Fibroblast of skin of left biceps (primary cell): ENCODE measurements at regions not wholly inside any gene's neighbourhood (a gene's known extent, or its start where the extent isn't known, plus 50 kb on each side); places are given as distances from the start of the nearest gene placed in this dataset.

ENCODE experiments used
- DNase-seq, 2 experiments: peaks; one replicate each; pipeline ENCODE4 v3.0.0-alpha.2; 2013; ENCODE audit warnings: low read depth in 2 of 2

DNA sequence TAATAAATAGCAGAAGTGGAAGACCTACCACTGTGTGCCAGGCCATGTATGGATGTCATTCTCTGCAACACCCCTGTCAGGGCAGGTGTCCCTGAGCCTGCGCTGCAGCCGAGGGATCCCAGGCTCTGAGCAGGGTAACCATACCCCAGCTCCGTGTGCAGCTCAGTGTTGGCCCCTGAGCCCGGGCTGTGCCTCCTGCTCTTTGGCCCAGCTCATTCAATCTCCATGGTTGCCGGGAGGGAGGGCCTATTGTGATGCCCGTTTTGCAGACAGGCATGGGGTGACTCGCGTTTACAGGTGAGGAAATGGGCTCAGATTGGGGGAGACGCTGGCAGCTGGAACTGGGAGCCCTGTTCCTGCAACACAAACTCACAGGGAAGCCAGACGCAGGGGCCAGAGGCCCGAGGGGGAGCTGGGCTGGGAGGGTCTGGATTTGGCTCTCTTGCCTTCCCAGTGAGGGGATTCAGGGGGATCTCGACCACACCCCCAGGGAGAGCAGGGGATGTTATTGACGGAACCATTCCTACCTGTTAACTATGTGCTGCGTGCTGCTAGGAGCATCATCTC, 190.5 kb downstream of the IRF8 start:
- DNase-seq: no peak

DNA sequence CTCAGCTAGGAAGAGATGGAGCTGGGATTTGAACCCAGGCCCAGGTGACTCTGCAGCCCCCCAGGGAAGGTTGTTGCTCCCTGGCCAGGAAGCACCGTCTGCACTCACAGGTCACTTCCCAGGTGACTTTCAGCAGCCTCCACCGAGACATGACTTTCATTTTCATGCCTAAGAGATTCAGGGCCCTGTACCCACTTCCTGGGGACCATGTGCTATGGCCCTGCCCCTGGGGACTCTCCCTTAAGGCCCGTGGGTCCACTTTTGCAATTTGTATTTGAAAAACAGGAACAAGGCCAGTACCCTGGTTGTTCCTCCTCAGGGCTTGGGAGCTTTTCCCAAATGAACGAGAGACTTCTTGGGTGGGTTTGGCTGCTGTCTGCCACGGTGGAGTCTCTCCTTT, 191.0 kb downstream of the IRF8 start:
- no peak for DNase-seq

DNA sequence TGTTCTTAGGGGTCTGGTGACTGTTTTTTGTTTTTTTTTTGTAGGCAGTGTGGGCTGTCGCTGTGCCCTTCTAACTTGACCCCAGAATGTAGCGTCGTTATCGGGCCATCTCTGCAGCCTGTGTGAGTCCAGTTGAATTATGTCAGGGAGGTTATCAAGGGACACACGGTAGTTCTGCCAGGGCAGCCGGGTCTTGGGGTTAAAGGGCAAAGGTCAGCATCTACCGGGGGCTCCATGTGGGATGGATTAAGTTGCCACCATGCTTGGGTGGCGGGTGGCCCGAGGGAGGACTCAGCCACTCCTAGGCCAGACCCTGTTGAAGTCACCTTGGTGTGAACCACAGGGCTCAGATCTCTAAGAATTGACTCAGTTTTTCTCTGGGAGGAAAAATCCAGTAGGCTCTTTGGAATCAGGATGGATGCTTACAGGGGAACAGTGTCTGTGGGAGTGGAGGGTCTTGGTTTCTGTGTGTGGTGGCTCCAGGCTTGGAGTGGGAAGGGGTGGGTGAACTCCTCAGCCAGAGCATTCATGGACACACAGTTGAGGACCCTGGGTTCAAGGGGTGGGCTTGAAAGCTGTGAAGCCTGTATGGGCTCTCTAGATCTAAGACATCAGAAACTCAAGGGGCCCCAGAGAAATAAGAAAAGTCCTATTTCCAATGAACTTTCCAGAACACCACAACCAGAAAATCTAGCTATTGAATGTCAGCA, 191.7 kb downstream of the IRF8 start:
- DNase-seq: no peak

DNA sequence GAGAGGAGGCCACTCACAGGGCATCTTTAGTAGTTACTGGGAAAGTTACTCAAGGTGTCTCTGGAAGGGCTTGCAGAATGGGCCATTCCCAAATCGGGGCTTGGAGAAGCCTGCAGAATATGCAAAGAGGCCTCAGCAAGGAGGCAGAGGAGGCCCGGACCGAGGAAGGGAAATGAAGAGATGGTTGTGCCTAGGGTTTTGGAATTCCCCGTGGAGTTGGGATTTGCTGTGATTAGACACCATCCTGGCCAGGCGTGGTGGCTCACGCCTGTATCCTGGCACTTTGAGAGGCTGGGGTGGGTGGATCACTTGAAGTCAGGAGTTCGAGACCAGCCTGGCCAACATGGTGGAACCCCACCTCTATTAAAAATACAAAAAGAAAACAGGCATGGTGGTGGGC, 193.0 kb downstream of the IRF8 start:
- no peak for DNase-seq

DNA sequence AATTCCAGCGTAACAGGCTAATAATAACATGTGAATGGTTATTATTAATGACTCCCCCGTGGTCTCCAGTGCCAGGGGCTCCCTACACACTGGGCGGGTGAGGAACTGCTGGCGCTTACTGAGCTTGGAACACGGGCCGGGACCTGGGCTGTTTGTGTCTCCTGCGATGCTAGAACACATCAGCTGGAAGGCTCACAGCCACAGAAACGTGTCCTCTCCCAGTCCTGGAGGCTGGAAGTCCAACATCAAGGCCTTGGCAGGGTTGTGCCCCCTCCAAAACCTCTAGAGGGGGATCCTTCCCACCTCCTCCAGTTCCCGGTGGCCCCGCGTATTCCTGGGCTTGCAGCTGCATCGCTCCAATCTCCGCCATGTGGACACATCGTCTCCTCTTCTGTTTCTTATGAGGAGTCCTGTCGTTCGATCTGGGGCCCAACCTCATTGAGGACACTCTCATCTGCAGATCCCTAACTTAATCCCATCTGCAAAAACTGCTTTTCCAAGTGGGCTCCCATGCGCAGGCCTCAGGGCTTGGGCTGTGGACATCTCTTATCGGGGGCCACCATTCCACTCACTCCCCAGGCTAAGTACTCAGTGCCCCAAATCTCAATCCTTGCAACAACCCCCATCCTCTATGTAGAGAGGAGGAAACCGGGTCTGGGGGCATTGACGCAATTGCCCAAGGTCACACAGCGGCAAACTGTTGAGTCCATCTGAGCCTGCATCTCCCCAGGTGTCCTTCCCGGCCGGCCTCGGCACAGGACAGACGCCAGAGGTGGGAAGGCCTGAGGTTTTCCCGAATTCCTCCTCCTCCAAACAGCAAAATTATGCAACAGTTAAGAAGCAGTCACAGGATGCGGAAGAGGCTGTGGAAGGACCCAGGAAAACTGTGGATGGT, 193.9 kb downstream of the IRF8 start:
- no peak for DNase-seq

DNA sequence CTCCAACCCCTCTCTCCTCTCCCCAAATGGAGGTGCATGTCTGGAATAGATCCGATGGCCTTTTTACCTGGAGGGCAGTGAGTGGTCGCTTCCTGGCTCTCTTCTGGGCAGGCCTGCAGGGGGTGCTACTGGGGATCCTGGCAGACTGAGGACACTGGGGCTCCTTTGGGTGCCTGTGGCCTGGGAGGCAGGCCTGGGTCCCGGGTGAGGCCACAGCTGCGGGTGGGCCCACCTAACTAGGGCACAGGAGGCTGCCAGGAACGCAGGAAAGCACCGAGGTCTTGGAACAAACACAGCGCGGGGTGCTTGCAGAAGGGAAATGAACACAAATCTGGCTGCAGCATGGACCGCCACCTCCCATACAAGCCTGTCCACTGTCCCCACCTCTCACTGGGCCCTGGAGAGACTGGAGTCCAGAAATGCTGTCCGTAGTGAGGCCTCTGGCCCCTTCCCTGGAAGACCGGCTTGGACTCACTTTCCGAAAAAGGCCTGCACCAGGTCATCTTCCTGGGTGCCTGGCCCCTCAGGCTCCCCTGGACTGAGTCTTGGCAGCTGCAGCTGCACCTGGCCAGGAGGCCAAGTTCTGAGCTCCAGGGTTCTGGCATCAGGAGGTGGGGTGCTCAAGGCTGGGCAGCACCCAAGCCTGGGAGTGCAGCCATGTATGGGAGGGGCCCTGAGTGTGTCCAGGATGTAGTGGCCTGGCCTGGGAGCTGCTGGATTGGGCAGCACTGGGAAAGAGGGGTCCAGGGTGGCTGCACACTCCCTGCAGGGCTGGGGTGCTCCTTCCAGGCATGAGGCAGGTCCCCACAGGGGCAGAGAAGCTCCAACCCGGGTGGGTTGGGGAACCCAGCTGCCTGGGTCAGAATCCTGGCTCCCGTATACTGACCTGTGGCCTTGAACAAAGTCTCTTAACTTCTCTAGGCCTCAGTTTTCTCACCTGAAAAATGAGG, 195.1 kb downstream of the IRF8 start:
- no peak for DNase-seq

DNA sequence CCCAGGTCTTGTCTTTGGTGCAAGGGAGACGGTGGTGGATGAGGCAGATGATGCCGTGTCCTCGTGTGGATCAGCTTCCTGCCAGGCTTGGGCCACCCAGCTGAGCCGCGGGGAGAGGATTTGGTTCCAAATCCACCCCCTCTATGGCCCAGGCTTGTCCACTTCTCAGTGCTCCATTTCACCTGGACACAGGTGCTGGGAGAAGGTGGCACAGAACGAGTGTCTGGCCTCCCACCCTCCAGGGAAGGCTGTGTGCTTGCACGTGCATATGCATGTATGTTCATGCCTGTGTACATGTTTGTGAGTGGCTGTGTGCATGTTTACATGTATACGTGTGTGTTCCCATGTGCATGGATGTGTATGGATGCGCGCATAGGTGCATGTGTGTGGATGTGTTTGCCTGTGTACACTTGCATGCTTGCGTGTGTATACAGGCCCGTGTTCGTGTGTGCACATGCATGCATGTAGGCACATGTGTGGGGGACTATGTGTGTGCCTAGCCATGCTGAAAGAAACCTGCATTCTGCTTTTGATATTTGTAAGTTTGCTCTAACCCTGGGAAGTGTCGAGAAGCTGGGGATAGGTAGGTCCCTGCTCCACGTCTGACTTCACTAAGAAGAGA, 196.3 kb downstream of the IRF8 start:
- DNase-seq: no peak

DNA sequence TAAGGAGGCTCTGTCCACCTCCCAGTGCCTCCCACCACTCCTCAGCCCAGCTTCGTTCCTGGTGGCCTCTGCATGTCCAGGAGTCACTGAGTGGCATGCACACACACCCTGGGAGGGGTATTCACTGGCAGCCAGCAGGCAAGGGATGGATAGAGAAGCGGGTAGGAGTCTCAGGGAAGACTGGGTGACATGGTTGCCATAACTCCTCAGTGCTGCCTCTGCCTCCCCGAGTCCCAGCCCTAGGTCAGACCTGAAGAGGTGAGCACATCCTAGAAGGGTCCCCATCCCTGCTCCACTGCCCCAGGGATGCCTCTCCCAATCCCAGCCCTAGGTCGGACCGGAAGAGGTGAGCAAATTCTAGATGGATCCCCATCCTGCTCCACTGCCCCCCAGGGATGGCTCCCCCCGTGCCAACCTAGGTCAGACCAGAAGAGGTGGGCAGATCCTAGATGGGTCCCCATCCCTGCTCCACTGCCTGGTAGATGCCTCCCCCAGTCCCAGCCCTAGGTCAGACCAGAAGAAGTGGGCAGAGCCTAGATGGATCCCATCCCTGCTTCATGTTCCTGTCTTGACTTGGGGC, 197.0 kb downstream of the IRF8 start:
- DNase-seq: no peak

DNA sequence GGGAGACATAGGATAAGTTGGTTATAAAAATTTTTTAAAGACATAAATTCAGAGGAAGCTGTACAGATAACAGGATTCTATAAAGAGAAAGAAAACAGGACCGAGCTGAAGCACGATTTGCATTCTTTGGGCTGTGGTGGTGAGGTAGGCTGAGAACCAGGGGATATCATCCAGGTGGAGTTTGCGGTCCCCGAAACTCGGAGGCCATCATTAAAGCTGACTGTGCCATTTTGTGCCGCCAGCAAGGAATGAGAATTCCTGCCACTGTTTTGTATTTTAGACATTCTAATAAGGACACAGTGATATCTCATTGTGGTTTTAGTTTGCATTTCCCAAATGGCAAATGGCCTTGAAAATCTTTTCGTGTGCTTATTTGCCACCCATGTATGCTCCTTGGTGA, 197.9 kb downstream of the IRF8 start:
- DNase-seq: no peak

DNA sequence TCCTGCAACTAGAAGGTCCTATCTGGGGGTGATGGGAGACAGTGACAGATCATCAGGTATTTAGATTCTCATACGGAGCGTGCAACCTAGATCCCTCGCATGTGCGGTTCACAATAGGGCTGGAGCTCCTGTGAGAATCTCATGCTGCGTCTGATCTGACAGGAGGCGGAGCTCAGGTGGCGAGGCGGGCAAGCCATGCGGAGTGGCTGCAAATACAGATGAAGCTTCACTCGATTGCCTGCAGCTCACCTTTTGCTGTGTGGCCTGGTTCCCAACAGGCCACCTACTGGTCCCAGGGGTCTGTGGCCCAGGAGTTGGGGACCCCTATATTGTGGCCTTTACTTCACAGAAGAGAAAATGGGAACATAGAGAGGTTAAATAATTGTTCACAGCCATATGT, 200.4 kb downstream of the IRF8 start:
- DNase-seq: no peak

DNA sequence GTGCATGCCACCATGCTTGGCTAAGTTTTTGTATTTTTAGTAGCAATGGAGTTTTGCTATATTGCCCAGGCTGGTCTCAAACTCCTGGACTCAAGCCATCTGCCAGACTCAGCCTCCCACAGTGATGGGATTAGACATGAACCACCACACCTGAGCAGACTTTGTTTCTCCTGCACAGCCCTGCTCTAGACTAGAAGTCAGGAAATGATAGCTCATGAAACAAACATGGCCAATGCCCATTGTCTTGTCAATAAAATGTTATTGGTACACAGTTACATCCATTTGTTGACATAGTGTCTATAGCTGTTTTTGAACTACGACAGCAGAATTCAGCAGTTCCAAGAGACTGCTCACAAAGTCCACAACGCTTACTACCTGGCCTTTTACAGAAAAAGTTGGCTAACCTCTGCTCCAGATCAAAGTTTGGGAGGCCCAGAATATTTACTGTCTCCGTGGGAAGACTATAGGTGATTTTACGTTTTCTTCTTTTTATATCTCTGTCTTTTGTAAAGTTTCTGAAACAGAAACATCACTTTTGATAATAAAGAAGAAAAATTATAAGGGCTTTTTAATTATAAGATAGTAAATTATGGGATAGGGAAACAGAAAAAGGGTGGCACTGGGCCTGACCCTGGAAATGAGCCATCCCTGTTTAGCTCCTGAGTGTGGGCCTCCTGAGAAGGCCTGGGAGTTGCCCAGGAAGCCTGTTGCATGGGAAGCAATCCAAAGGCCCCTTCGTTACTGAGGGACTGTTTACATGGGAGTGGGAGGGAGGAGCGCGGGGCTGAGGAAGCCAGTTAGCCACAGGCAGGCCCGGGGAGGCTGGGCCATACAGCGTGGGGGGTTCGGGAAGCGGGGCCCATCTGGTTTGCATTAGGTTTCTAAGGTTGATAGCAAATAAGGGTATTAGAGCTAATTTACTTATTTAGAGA, 201.5 kb downstream of the IRF8 start:
- DNase-seq: peak; percentile 16 to 25

DNA sequence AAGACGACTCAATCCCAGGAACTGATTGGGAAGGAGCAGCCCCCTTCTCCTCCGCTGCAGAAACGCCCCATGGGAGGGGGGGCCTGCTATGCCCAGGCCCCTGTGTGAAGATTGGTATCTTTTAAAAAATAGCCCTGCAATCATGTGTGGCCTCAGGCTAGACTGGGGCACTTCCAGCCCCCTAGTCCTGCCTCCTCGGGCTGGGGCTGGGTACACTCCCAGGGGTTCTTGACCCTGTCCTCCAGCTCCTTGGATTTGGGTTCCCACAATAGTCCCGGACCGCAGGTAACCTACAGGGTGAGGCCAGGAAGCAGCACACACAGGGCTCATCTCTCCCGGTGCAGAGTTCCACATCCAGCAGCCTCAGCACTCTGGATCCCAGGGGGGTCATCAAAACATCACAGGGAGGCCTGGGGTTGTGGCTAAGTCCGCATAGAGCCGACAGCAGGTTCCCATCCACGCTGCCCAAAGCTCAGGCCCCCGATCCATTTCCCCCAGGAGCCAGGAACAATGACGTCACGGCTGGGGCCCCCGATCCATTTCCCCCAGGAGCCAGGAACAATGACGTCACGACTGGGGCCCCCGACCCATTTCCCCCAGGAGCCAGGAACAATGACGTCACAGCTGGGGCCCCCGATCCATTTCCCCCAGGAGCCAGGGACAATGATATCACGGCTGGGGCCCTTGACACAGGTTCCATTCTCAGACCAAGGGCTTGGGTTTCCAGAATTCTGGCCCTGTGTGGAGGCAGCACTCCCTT, 202.4 kb downstream of the IRF8 start:
- no peak for DNase-seq

DNA sequence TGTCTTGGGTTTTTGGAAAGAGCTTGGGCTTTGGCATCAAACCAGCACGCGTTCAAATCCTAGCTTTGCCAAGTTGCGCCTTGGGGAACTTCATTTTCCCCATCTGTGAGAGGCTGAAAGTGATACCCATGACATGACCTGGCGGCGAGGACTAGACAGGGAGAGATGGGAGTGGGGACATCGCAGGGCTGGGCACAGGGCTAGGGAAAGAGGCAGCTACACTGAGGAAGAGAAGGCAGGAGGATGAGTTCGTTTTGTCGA, 202.9 kb downstream of the IRF8 start:
- DNase-seq: no peak

DNA sequence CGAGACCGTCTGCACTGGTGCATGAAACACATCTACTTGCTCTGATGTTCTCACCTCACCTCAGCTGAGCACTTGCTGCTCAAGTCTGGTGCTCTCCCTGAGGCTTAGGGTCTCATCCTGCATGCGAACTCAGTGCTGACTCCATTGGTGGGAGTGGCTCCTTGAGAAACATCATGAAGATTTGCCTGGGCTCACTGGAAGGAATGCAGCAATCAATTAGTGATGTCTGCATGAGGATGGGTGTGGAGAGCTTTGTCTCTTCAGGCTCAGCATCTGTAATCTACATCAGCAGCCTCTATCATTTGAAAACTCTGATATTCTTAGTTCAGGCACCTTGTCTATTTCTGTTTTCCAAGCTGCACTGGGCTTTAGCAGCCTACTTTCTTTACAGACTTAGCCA, 204.4 kb downstream of the IRF8 start:
- DNase-seq: no peak

DNA sequence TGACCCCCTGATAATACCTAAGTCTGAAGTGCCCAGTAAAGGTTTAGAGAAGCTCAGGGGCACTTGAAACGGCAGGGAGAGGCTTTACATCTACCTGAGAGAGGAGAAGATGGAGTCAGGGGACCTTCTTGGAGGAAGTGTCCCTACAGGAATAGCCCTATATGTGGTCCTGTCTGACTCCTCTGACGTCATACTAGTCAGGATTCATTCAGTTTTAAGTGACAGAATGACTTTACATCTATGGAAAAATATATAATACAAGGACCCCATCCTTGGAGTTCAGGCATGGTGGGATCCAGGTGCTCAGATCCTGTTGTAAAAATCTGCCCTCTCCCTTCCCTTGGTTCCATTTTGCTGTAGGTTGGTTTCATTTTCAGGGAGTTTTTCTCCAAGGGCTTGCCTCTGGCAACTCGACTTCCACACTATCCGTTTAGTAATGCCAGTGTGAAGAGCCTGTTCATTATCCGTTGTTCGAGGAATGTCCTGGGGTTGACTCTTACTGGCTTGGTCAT, 205.6 kb downstream of the IRF8 start:
- no peak for DNase-seq

DNA sequence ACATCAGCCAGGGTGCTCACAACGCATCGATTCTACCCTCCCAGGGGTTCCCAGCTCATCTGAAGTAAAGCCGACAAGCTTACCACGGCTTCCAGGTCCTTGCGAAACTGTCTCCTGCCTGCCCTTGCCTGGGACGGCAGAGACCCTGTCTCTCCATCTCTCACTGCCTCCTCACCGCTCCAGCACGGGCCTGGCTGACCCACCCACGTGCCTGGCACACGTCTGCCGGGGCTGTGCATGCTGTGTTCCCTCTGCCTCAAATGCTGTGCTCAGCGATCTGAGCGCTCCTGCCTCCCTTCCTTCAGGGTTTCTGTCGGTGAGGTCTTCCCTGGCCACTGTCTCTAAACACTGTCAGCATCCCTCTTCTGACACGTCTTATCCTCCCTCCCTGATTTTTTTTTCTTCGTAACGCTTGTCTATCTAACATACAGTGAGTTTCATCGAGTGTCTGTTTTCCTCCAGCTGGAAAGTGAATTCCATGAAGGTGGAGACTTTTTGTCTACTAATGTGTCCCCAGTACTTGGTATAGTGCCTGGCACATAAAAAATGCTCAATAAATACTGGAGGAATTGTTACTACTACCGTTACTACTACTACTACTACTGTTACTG, 208.4 kb downstream of the IRF8 start:
- no peak for DNase-seq

DNA sequence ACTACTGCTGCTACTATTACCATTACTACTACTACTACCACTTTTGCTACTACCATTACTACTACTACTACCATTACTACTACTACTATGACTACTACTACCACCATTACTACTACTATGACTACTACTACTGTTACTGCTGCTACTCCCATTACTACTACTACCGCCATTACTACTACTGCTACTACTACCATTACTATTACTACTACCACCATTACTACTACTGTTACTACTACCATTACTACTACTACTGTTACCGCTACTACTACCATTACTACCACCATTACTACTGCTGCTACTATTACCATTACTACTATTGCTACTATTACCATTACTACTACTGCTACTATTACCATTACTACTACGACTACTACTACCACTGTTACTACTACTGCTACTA, 209.1 kb downstream of the IRF8 start:
- no peak for DNase-seq

DNA sequence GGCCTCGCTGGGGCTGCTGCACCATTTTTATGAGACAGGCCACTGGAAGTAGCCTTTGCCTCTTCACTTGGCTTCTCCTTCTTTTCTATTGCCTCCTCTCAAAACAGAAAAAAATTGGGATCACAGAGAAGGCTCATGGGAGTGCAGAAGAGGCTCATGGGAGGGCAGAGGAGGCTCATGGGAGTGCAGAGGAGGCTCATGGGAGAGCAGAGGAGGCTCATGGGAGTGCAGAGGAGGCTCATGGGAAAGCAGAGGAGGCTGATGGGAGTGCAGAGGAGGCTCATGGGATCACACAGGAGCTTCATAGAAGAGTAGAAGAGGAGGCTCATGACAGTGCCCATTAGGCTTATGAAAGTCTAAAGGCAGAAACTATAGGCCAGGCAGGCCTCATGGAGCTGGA, 211.2 kb downstream of the IRF8 start:
- DNase-seq: no peak

DNA sequence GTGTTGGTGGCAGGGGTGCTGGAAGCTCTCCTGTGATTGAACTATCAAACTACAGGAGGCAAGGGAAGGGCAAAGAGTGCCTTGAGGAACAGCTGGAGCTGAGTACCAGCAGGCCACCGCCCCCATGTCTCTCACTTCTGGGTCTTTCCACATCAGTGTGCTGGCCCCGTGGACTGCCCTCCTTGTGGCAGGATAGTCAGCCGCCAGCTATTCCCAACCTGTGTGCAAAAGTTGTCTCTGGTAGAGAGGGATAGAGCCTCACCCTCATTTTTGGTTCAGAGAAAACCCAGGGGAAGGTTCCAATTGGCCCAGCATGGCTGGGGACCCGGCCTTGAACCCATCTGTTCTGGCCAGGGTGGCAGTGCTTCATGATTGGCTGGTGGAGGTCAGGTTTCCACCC, 211.8 kb downstream of the IRF8 start:
- DNase-seq: no peak
